Testis (tissue), 2 donors: ENCODE measurements at regions not wholly inside any gene's neighbourhood (a gene's known extent, or its start where the extent isn't known, plus 50 kb on each side); places are given as distances from the start of the nearest gene placed in this dataset.
"Not testable (repeated sequence)": the region's sequence is repeated elsewhere in the genome, so short reads cannot be mapped to it uniquely, and the experiment has no call there.

Experiments used
- DNase-seq: peaks from one replicate; pipeline ENCODE4 v3.0.0-alpha.2; 2019
- H3K27ac ChIP-seq, 2 donors: fragments of 200-600 bp; sonication (generic); one replicate each; pipeline ENCODE4 v1.5.1; 2019
- H3K27me3 ChIP-seq: fragments of 200-600 bp; sonication (generic); one replicate; pipeline ENCODE4 v1.5.1; 2019
- H3K36me3 ChIP-seq: fragments of 200-600 bp; sonication (generic); one replicate; pipeline ENCODE4 v1.5.1; 2017; ENCODE audit warnings: low read depth; ENCODE audit errors: missing control alignments
- H3K4me1 ChIP-seq: fragments of 200-600 bp; sonication (generic); one replicate; pipeline ENCODE4 v1.5.1; 2019
- H3K4me3 ChIP-seq, 2 donors: fragments of 200-600 bp; sonication (generic); one replicate each; pipeline ENCODE4 v1.5.1; 2017 to 2019
- H3K9me3 ChIP-seq: fragments of 200-600 bp; sonication (generic); one replicate; pipeline ENCODE4 v1.5.1; 2017
- CTCF ChIP-seq, 3 experiments: fragments of 450-650 bp in 2 of 3; fragments of 200-600 bp in 1 of 3; sonication (generic) in 1 of 3; IDR thresholded peaks; one replicate each; pipeline ENCODE4 v1.5.1; 2016 to 2019; ENCODE audit warnings: antibody characterized with exemption in 3 of 3, mild to moderate bottlenecking in 2 of 3, moderate library complexity in 1 of 3
- POLR2A ChIP-seq: fragments of 450-650 bp; IDR thresholded peaks from one replicate; pipeline ENCODE4 v1.6.1; 2017; ENCODE audit warnings: antibody characterized with exemption, mild to moderate bottlenecking, moderate library complexity
- WGBS, 2 donors: methylation state at CpG; one replicate each; pipeline ENCODE4 v1.1.5; 2018; 5-methylcytosine and 5-hydroxymethylcytosine counted together
- intact Hi-C: fragments of 100-400 bp; cut with DNase I; formaldehyde crosslinking; loops from one replicate; pipeline ENCODE4 v1.15.1; 2023; ENCODE audit warnings: low total_unique reads

DNA sequence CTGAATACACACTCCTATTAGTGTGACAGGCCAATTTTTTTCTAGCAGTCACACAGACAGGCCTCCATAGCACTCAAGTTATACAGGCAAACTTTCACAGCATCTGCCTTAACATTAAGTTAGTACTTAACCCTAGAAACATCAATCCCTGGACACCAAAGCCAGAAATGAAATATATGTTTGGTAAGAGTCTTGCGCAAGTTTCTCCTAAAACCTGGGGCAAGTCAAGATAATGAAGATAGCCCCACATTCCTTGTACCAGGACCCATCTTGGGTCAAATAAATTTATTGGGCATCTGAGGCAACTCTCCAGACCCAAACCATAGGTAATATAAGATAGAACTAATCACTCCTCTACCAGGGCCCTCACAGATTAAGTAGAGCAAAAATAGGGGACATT lies 70.8 kb upstream of the ZNF92 start:
- Histone ChIP-seq H3K9me3 (no peaks in the 10 kb centered on the region), H3K36me3 (no peaks in the 10 kb centered on the region), H3K27me3 (no peaks in the 10 kb centered on the region), H3K27ac (no peak overlapping the region), H3K4me3 (no peak overlapping the region), H3K4me1 (no peaks in the 10 kb centered on the region)
- intact Hi-C loops = no loop called here
- TF ChIP-seq POLR2A = no peak
- TF ChIP-seq CTCF (IDR thresholded peaks at IDR 0.05) = no peak
- no peak for DNase-seq
- 94 to 100% methylated on average over 1 of the region's 1 CpG for WGBS, 2 donors

DNA sequence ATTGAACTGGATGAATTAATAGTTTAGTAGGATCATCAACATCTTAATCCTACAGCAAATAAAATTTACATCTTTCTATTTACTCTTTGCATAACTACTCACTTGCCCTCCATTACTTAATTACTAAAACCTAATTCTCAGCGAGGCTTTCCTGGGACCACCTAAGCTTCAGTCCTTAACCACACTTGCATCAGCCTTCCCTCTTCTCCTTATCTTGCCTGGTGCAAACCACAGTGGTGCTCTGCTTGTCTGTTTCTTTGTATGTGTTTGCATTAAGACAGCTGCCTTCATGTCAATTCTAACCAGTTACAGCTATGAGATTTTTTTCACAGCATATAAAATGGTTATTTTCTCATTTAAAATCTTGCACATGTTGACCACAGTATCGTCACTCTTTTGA lies 72.6 kb upstream of the ZNF92 start:
- no peak overlapping the region for H3K4me3 ChIP-seq
- WGBS, 2 donors = 42 to 60% methylated on average over 2 of the region's 2 CpGs

GRCh38 chr7:65295409-65295808 lies 78.2 kb upstream of the ZNF92 start:
- no peak overlapping the region for H3K27ac ChIP-seq
- H3K4me3 ChIP-seq = no peak overlapping the region
- intact Hi-C loops = no loop called here
- no peaks in the 10 kb centered on the region for H3K36me3 ChIP-seq
- no peaks in the 10 kb centered on the region for H3K27me3 ChIP-seq
- no peak for DNase-seq
- 89 to 92% methylated on average over 2 of the region's 2 CpGs for WGBS, 2 donors
- no peaks in the 10 kb centered on the region for H3K4me1 ChIP-seq
- H3K9me3 ChIP-seq = no peaks in the 10 kb centered on the region
- TF ChIP-seq CTCF (IDR thresholded peaks at IDR 0.05) (no peak), POLR2A (no peak)

More for the DNA sequence above, 72.6 kb upstream of the ZNF92 start:
- H3K4me1 ChIP-seq = no peaks in the 10 kb centered on the region
- no peaks in the 10 kb centered on the region for H3K9me3 ChIP-seq
- no peak for DNase-seq
- intact Hi-C loops = no loop called here
- TF ChIP-seq POLR2A = no peak
- no peak for TF ChIP-seq CTCF (IDR thresholded peaks at IDR 0.05)
- H3K27me3 ChIP-seq = no peaks in the 10 kb centered on the region
- no peaks in the 10 kb centered on the region for H3K36me3 ChIP-seq
- H3K27ac ChIP-seq = no peak overlapping the region

DNA sequence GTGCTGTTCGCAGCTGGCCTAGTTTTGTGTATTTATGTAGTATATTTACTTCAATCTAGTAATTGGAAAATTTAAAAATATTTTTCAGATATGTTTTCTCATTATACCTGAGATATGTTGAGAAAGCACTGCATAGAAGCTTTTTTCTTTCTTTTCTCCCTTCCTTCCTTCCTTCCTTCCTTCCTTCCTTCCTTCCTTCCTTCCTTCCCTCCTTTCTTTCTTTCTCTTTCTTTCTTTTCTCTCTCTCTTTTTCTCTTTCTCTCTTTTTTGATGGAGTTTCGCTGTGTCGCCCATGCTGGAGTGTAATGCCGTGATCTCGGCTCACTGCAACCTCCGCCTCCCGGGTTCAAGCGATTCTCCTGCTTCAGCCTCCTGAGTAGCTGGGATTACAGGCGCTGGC lies 83.3 kb upstream of the ZNF92 start:
- H3K27ac ChIP-seq, DNase-seq, H3K9me3 ChIP-seq, intact Hi-C loops, H3K4me1 ChIP-seq, H3K36me3 ChIP-seq, H3K27me3 ChIP-seq, H3K4me3 ChIP-seq: not testable (repeated sequence)
- 94 to 98% methylated on average over 9 of the region's 9 CpGs for WGBS, 2 donors

DNA sequence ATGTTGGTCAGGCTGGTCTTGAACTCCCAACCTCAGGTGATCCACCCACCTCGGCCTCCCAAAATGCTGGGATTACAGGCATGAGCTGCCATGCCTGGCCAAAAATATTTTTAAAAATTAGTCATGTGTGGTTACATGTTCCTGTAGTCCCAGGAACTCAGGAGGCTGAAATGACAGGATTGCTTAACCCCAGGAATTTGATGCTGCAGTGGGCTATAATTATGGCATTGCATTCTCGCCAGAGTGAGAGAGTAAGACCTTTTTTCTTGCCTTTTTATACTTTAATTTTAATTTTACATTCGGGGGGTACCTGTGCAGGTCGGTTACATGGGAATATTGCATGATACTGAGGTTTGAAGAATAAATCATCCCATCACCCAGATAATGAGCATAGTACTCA lies 86.6 kb upstream of the ZNF92 start:
- no peak overlapping the region for H3K27ac ChIP-seq
- no peaks in the 10 kb centered on the region for H3K4me1 ChIP-seq
- no peaks in the 10 kb centered on the region for H3K9me3 ChIP-seq
- TF ChIP-seq CTCF (IDR thresholded peaks at IDR 0.05) = no peak
- no peak for TF ChIP-seq POLR2A
- intact Hi-C loops = no loop called here
- H3K4me3 ChIP-seq = no peak overlapping the region
- no peaks in the 10 kb centered on the region for H3K36me3 ChIP-seq
- WGBS, 2 donors = 92 to 94% methylated on average over 4 of the region's 4 CpGs
- no peak for DNase-seq
- no peaks in the 10 kb centered on the region for H3K27me3 ChIP-seq
